ENCODE measurements at regions not wholly inside any gene's neighbourhood (a gene's known extent, or its start where the extent isn't known, plus 50 kb on each side); places are given as distances from the start of the nearest gene placed in this dataset.
"Not testable (repeated sequence)": the region's sequence is repeated elsewhere in the genome, so short reads cannot be mapped to it uniquely, and the experiment has no call there.

DNA sequence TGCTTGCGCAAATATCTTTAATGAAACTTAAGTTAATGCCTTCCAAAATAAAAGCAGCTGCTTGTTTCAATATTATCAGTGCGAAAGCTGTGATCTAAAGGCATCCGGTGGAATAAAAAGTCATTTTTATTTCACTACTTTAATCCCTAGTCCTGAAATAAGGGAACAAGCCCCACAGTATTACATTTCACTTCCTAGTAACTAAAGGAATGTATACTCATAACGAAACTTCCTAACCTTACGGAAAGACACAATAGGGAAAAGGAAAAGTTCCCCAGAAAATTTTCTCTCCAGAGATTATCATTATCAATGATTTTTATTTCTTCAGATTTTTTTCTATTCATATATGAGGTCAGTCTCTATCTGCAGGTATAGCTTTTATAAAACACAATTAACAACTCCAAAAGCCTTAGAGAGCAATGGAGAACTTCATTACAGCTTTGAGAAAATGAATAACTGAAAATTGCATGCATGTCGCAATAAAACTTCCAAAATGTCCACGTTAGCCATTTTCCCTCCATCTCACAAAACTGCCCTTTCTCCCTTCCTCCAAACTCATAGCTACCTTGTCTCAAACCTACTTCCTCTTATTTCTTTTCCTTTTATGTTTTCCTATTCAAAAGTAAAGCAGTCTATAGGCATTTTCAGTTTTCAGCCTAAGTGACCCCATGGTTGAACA lies 154.3 kb upstream of the MED13 start:
- Histone ChIP-seq H3K4me1 (ENCODE audit: control insufficient read depth in 2 of 2, insufficient read depth in 2 of 2, low read length in 2 of 2) (no peaks in the 10 kb centered on the region), H3K9me3 (ENCODE audit: control extremely low read depth in 1 of 3, control insufficient read depth in 2 of 3, insufficient read depth in 1 of 3, low read length in 2 of 3) (peaks cover 0 to 3% (median 0%) of the 10 kb centered on the region in 3 donors), H3K4me2 (replicated peaks; ENCODE audit: low read depth, low read length, poor library complexity, severe bottlenecking) (no peak overlapping the region), H3K27ac (ENCODE audit: low read length in 2 of 2) (no peak overlapping the region), H4K20me1 (ENCODE audit: control insufficient read depth, insufficient read depth, low read length, poor library complexity, severe bottlenecking) (no peaks in the 10 kb centered on the region), H2AFZ (ENCODE audit: insufficient read depth, low read depth, low read length, poor library complexity, severe bottlenecking) (no peak overlapping the region), H3K36me3 (replicated peaks in 1 of 2; ENCODE audit: control extremely low read depth in 1 of 2, control insufficient read depth in 1 of 2, extremely low read depth in 1 of 2, insufficient read depth in 2 of 2, low read length in 1 of 2) (no peaks in the 10 kb centered on the region), H3K4me3 (ENCODE audit: control extremely low read depth in 1 of 5, extremely low read depth in 1 of 5, insufficient read depth in 1 of 5, low read depth in 2 of 5, low read length in 4 of 5) (no peak overlapping the region), H3K79me2 (ENCODE audit: control insufficient read depth, insufficient read depth, low read length) (no peaks in the 10 kb centered on the region), H3K9ac (ENCODE audit: low read length) (no peak overlapping the region), H3K27me3 (replicated peaks in 1 of 4; ENCODE audit: control extremely low read depth in 1 of 4, control insufficient read depth in 3 of 4, insufficient read depth in 4 of 4, low read length in 3 of 4) (no peaks in the 10 kb centered on the region)
- H3K27ac Mint-ChIP-seq, result no peak overlapping the region
- TF ChIP-seq CTCF (IDR thresholded peaks at IDR 0.05), result no peak
- TF ChIP-seq EZH2 (IDR thresholded peaks at IDR 0.05; ENCODE audit: borderline replicate concordance, insufficient read depth, low read depth, low read length, poor library complexity, severe bottlenecking), result no peak
- H3K9me3 Mint-ChIP-seq (ENCODE audit: insufficient read depth), result no peaks in the 10 kb centered on the region
- DNase-seq (no peak), ATAC-seq (ENCODE audit: low read depth) (no peak)
- intact Hi-C loops (cut with micrococcal nuclease), result no loop called here
- POLR2A ChIA-PET, result no interaction called here
- H3K4me3 Mint-ChIP-seq, result no peak overlapping the region
- 93% methylated on average over 3 of the region's 7 CpGs for WGBS (ENCODE audit: insufficient coverage)
- CTCF ChIA-PET, result no interaction called here
- H3K4me1 Mint-ChIP-seq, result no peaks in the 10 kb centered on the region
- peaks cover 8% of the 10 kb centered on the region for H3K27me3 Mint-ChIP-seq

- Histone ChIP-seq H3K27me3 (replicated peaks in 1 of 4; ENCODE audit: control extremely low read depth in 1 of 4, control insufficient read depth in 3 of 4, insufficient read depth in 4 of 4, low read length in 3 of 4) (peaks cover 0 to 3% (median 1%) of the 10 kb centered on the region in 4 experiments), H3K4me3 (ENCODE audit: control extremely low read depth in 1 of 5, extremely low read depth in 1 of 5, insufficient read depth in 1 of 5, low read depth in 2 of 5, low read length in 4 of 5) (no peak overlapping the region), H3K36me3 (replicated peaks in 1 of 2; ENCODE audit: control extremely low read depth in 1 of 2, control insufficient read depth in 1 of 2, extremely low read depth in 1 of 2, insufficient read depth in 2 of 2, low read length in 1 of 2) (no peaks in the 10 kb centered on the region), H2AFZ (ENCODE audit: insufficient read depth, low read depth, low read length, poor library complexity, severe bottlenecking) (no peak overlapping the region), H3K4me1 (ENCODE audit: control insufficient read depth in 2 of 2, insufficient read depth in 2 of 2, low read length in 2 of 2) (no peaks in the 10 kb centered on the region), H3K9ac (ENCODE audit: low read length) (no peak overlapping the region), H3K9me3 (ENCODE audit: control extremely low read depth in 1 of 3, control insufficient read depth in 2 of 3, insufficient read depth in 1 of 3, low read length in 2 of 3) (peaks cover 0 to 3% (median 0%) of the 10 kb centered on the region in 3 donors), H4K20me1 (ENCODE audit: control insufficient read depth, insufficient read depth, low read length, poor library complexity, severe bottlenecking) (no peaks in the 10 kb centered on the region), H3K79me2 (ENCODE audit: control insufficient read depth, insufficient read depth, low read length) (no peaks in the 10 kb centered on the region), H3K27ac (ENCODE audit: low read length in 2 of 2) (no peak overlapping the region), H3K4me2 (replicated peaks; ENCODE audit: low read depth, low read length, poor library complexity, severe bottlenecking) (no peak overlapping the region)
- TF ChIP-seq EZH2 (IDR thresholded peaks at IDR 0.05; ENCODE audit: borderline replicate concordance, insufficient read depth, low read depth, low read length, poor library complexity, severe bottlenecking) (no peak), CTCF (IDR thresholded peaks at IDR 0.05) (no peak)
- ChIA-PET CTCF (no interaction called here), POLR2A (no interaction called here)
- Mint-ChIP-seq H3K27ac (no peak overlapping the region), H3K4me3 (no peak overlapping the region), H3K27me3 (peaks cover 11% of the 10 kb centered on the region), H3K9me3 (ENCODE audit: insufficient read depth) (no peaks in the 10 kb centered on the region), H3K4me1 (no peaks in the 10 kb centered on the region)
- 84% methylated on average over 8 of the region's 8 CpGs for WGBS (ENCODE audit: insufficient coverage)
- no peak for ATAC-seq (ENCODE audit: low read depth)
- intact Hi-C loops (cut with micrococcal nuclease), result no loop called here
- no peak for DNase-seq
Measured at GRCh38 chr17:62216847-62217246, 151.8 kb upstream of the MED13 start.

DNA sequence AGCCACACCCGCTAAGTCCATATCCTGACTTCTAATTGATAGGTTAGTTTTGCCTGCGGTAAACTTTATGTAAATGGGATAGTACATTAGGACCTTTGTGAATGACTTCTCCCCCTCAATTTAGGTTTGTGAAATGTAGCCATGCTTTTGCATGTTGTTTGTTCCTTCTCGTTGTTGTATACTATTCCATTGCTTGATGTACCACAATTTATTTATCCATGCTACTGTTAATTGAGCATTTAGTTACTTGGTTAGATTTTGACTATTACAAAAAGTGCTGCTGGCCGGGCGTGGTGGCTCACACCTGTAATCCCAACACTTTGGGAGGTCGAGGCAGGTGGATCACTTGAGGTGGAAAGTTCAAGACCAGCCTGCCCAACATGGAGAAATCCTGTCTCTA lies 150.8 kb upstream of the MED13 start:
- peaks cover 15% of the 10 kb centered on the region for H3K27me3 Mint-ChIP-seq
- H3K36me3 ChIP-seq (replicated peaks in 1 of 2; ENCODE audit: control extremely low read depth in 1 of 2, control insufficient read depth in 1 of 2, extremely low read depth in 1 of 2, insufficient read depth in 2 of 2, low read length in 1 of 2); H3K4me3 Mint-ChIP-seq; H3K9ac ChIP-seq (ENCODE audit: low read length); H3K79me2 ChIP-seq (ENCODE audit: control insufficient read depth, insufficient read depth, low read length); CTCF ChIA-PET; H4K20me1 ChIP-seq (ENCODE audit: control insufficient read depth, insufficient read depth, low read length, poor library complexity, severe bottlenecking); H3K4me1 ChIP-seq (ENCODE audit: control insufficient read depth in 2 of 2, insufficient read depth in 2 of 2, low read length in 2 of 2); H3K27ac Mint-ChIP-seq; H3K27me3 ChIP-seq (replicated peaks in 1 of 4; ENCODE audit: control extremely low read depth in 1 of 4, control insufficient read depth in 3 of 4, insufficient read depth in 4 of 4, low read length in 3 of 4); H3K4me1 Mint-ChIP-seq; H3K9me3 ChIP-seq (ENCODE audit: control extremely low read depth in 1 of 3, control insufficient read depth in 2 of 3, insufficient read depth in 1 of 3, low read length in 2 of 3); H3K27ac ChIP-seq (ENCODE audit: low read length in 2 of 2); H3K9me3 Mint-ChIP-seq (ENCODE audit: insufficient read depth); H2AFZ ChIP-seq (ENCODE audit: insufficient read depth, low read depth, low read length, poor library complexity, severe bottlenecking); ATAC-seq (ENCODE audit: low read depth); H3K4me2 ChIP-seq (replicated peaks; ENCODE audit: low read depth, low read length, poor library complexity, severe bottlenecking); intact Hi-C loops (cut with micrococcal nuclease); H3K4me3 ChIP-seq (ENCODE audit: control extremely low read depth in 1 of 5, extremely low read depth in 1 of 5, insufficient read depth in 1 of 5, low read depth in 2 of 5, low read length in 4 of 5); POLR2A ChIA-PET; DNase-seq: not testable (repeated sequence)
- no CpG with 5 or more reads among the region's 6 CpGs for WGBS (ENCODE audit: insufficient coverage)

Data from B cell (primary cell).